Astrocyte (in vitro differentiated cells and primary cell): ENCODE measurements at regions not wholly inside any gene's neighbourhood (a gene's known extent, or its start where the extent isn't known, plus 50 kb on each side); places are given as distances from the start of the nearest gene placed in this dataset.

ENCODE experiments used
- DNase-seq: peaks from one replicate; pipeline ENCODE4 v3.0.0-alpha.2; 2010; ENCODE audit warnings: low read depth
- FAIRE-seq: peaks from 2 replicates; lab custom pipeline; 2011; peaks lifted over from hg19 to GRCh38; lab: Jason Lieb, UNC
- H2AFZ ChIP-seq: 2 replicates; pipeline ENCODE4 v1.6.0; 2012; ENCODE audit warnings: low read depth, low read length, inconsistent platforms
- H3K27ac ChIP-seq: 2 replicates; pipeline ENCODE4 v1.5.1; 2011; ENCODE audit warnings: low read depth, low read length, inconsistent platforms
- H3K27me3 ChIP-seq: 2 replicates; pipeline ENCODE4 v1.6.0; 2011; ENCODE audit warnings: low read length, inconsistent platforms; ENCODE audit not compliant: insufficient read depth
- H3K36me3 ChIP-seq: 2 replicates; pipeline ENCODE4 v1.5.1; 2011; ENCODE audit warnings: low read length, inconsistent platforms; ENCODE audit not compliant: insufficient read depth
- H3K4me1 ChIP-seq: 2 replicates; pipeline ENCODE4 v1.5.1; 2011; ENCODE audit warnings: low read length, inconsistent platforms; ENCODE audit not compliant: insufficient read depth
- H3K4me2 ChIP-seq: 2 replicates; pipeline ENCODE4 v1.6.0; 2012; ENCODE audit warnings: low read length, inconsistent platforms
- H3K4me3 ChIP-seq: 2 replicates; pipeline ENCODE4 v1.5.1; 2011; ENCODE audit warnings: low read depth, mild to moderate bottlenecking, low read length, inconsistent platforms; ENCODE audit not compliant: insufficient read depth
- H3K79me2 ChIP-seq: 2 replicates; pipeline ENCODE4 v1.6.0; 2012; ENCODE audit warnings: mild to moderate bottlenecking, low read length, inconsistent platforms; ENCODE audit not compliant: insufficient read depth
- H3K9ac ChIP-seq: 2 replicates; pipeline ENCODE4 v1.6.0; 2012; ENCODE audit warnings: mild to moderate bottlenecking, low read length, inconsistent platforms
- H3K9me3 ChIP-seq: 2 replicates; pipeline ENCODE4 v1.5.1; 2012; ENCODE audit warnings: low read depth, mild to moderate bottlenecking, low read length, inconsistent platforms; ENCODE audit not compliant: insufficient read depth
- H4K20me1 ChIP-seq: 2 replicates; pipeline ENCODE4 v1.6.0; 2012; ENCODE audit warnings: low read length, inconsistent platforms; ENCODE audit not compliant: insufficient read depth
- H3K27ac Mint-ChIP-seq: one replicate; pipeline ENCODE4 v1.8.0; 2021; ENCODE audit warnings: mild to moderate bottlenecking, mixed read lengths; ENCODE audit not compliant: unreplicated experiment
- H3K27me3 Mint-ChIP-seq: one replicate; pipeline ENCODE4 v1.8.0; 2021; ENCODE audit warnings: low read depth, mixed read lengths; ENCODE audit not compliant: unreplicated experiment
- H3K36me3 Mint-ChIP-seq: one replicate; pipeline ENCODE4 v1.8.0; 2021; ENCODE audit warnings: low read depth, mixed read lengths; ENCODE audit not compliant: unreplicated experiment
- H3K4me1 Mint-ChIP-seq: one replicate; pipeline ENCODE4 v1.8.0; 2021; ENCODE audit warnings: low read depth, mixed read lengths; ENCODE audit not compliant: unreplicated experiment
- H3K4me3 Mint-ChIP-seq: one replicate; pipeline ENCODE4 v1.8.0; 2021; ENCODE audit warnings: mild to moderate bottlenecking, moderate library complexity, mixed read lengths; ENCODE audit not compliant: unreplicated experiment
- H3K9me3 Mint-ChIP-seq: one replicate; pipeline ENCODE4 v1.8.0; 2021; ENCODE audit warnings: mild to moderate bottlenecking, mixed read lengths; ENCODE audit not compliant: unreplicated experiment
- EZH2 ChIP-seq: IDR thresholded peaks from 2 replicates; pipeline ENCODE4 v1.6.1; 2012; ENCODE audit warnings: mild to moderate bottlenecking, low read length, inconsistent platforms; ENCODE audit not compliant: insufficient read depth
- TF ChIP-seq, protein P1 (sequence below): IDR thresholded peaks from 2 replicates; pipeline ENCODE4 v1.5.1; 2011; ENCODE audit warnings: low read depth, mild to moderate bottlenecking, inconsistent platforms, low read length, moderate library complexity; ENCODE audit not compliant: insufficient read depth

DNA sequence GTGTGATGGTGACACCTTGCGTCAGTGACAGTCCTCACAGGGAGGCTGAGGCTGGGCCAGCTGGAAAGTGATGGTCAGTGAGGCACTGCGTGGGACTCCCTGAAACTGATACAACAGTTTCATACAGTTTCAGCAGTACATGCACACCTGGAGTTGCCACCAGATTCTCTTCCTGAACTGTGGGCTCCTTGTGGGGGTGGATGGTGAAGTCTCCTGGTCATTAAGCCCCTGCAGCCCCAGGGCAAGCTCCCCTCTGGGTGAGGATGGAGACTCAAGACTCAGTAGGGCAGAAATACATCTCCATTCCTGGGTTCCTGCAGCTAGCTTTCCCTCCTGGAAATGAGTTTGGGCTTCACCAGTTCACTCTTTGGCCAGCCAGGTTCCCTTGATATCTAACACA, 392.7 kb downstream of the UQCRFS1 start:
- peaks cover 12% of the 10 kb centered on the region for H3K27me3 Mint-ChIP-seq
- DNase-seq (no peak), FAIRE-seq (no peak)
- no peaks in the 10 kb centered on the region for H3K4me1 ChIP-seq
- peaks cover 7% of the 10 kb centered on the region for H3K9me3 Mint-ChIP-seq
- no peak overlapping the region for H3K9ac ChIP-seq
- peaks cover 7% of the 10 kb centered on the region for H3K9me3 ChIP-seq
- H3K27me3 ChIP-seq: no peaks in the 10 kb centered on the region
- no peaks in the 10 kb centered on the region for H3K79me2 ChIP-seq
- H3K27ac ChIP-seq: no peak overlapping the region
- no peak overlapping the region for H3K4me3 Mint-ChIP-seq
- H3K4me1 Mint-ChIP-seq: peaks cover 2% of the 10 kb centered on the region
- no peak overlapping the region for H3K4me3 ChIP-seq
- TF ChIP-seq, protein P1, sequence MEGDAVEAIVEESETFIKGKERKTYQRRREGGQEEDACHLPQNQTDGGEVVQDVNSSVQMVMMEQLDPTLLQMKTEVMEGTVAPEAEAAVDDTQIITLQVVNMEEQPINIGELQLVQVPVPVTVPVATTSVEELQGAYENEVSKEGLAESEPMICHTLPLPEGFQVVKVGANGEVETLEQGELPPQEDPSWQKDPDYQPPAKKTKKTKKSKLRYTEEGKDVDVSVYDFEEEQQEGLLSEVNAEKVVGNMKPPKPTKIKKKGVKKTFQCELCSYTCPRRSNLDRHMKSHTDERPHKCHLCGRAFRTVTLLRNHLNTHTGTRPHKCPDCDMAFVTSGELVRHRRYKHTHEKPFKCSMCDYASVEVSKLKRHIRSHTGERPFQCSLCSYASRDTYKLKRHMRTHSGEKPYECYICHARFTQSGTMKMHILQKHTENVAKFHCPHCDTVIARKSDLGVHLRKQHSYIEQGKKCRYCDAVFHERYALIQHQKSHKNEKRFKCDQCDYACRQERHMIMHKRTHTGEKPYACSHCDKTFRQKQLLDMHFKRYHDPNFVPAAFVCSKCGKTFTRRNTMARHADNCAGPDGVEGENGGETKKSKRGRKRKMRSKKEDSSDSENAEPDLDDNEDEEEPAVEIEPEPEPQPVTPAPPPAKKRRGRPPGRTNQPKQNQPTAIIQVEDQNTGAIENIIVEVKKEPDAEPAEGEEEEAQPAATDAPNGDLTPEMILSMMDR: no peak
- TF ChIP-seq EZH2: no peak
- H4K20me1 ChIP-seq: no peaks in the 10 kb centered on the region
- H3K4me2 ChIP-seq: no peak overlapping the region
- no peaks in the 10 kb centered on the region for H3K36me3 Mint-ChIP-seq
- H2AFZ ChIP-seq: no peak overlapping the region
- no peak overlapping the region for H3K27ac Mint-ChIP-seq
- no peaks in the 10 kb centered on the region for H3K36me3 ChIP-seq

- Histone ChIP-seq H3K4me1 (no peaks in the 10 kb centered on the region), H3K9ac (no peak overlapping the region), H3K9me3 (peaks cover 5% of the 10 kb centered on the region), H4K20me1 (no peaks in the 10 kb centered on the region), H3K4me2 (no peak overlapping the region), H2AFZ (no peak overlapping the region), H3K27me3 (no peaks in the 10 kb centered on the region), H3K79me2 (no peaks in the 10 kb centered on the region), H3K27ac (no peak overlapping the region), H3K4me3 (no peak overlapping the region), H3K36me3 (no peaks in the 10 kb centered on the region)
- H3K4me1 Mint-ChIP-seq: no peaks in the 10 kb centered on the region
- DNase-seq (no peak), FAIRE-seq (no peak)
- no peak overlapping the region for H3K27ac Mint-ChIP-seq
- no peaks in the 10 kb centered on the region for H3K36me3 Mint-ChIP-seq
- H3K27me3 Mint-ChIP-seq: peaks cover 2% of the 10 kb centered on the region
- H3K4me3 Mint-ChIP-seq: no peak overlapping the region
- TF ChIP-seq, protein P1: no peak
- peaks cover 5% of the 10 kb centered on the region for H3K9me3 Mint-ChIP-seq
Measured at GRCh38 chr19:28815257-28815656, 397.7 kb downstream of the UQCRFS1 start.

- Histone ChIP-seq H3K4me3 (no peak overlapping the region), H3K27ac (no peak overlapping the region), H3K4me1 (no peaks in the 10 kb centered on the region), H4K20me1 (no peaks in the 10 kb centered on the region), H3K27me3 (no peaks in the 10 kb centered on the region), H2AFZ (no peak overlapping the region), H3K79me2 (no peaks in the 10 kb centered on the region), H3K4me2 (no peak overlapping the region), H3K36me3 (no peaks in the 10 kb centered on the region), H3K9ac (no peak overlapping the region), H3K9me3 (peaks cover 7% of the 10 kb centered on the region)
- Mint-ChIP-seq H3K4me3 (peak overlapping the region; percentile 68), H3K9me3 (peaks cover 9% of the 10 kb centered on the region), H3K4me1 (peaks cover 11% of the 10 kb centered on the region), H3K36me3 (no peaks in the 10 kb centered on the region), H3K27me3 (peaks cover 20% of the 10 kb centered on the region), H3K27ac (no peak overlapping the region)
- DNase-seq (no peak), FAIRE-seq (no peak)
- no peak for TF ChIP-seq EZH2
- TF ChIP-seq, protein P1: no peak
Measured at GRCh38 chr19:28794301-28794700, 418.6 kb downstream of the UQCRFS1 start.
